ENCODE measurements at regions not wholly inside any gene's neighbourhood (a gene's known extent, or its start where the extent isn't known, plus 50 kb on each side); places are given as distances from the start of the nearest gene placed in this dataset.

DNA sequence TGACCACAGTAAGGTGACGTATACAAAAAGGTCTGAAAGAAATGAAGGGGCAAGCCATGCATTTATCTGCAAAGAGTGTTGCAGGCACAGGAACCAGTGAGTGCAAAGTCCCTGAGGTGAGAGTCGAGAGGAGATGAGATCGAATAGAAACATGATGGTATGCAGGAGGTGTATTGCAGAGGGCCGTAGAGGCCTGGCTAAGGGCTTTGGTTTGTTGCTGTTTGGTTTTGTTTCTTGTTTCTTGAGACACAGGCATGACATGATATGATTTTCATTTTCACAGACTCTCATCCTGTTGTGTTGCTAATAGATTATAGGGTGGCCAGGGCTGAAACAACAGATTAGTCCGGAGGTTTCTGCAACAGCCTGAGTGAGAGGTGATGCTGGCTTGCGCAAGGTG, 80.4 kb downstream of the HSPH1 start:
- DNase-seq, result no peak

- peak; percentile 18 for DNase-seq
These were observed 86.9 kb downstream of the HSPH1 start for GRCh38 chr13:31074756-31075155.

GRCh38 chr13:31073859-31074718, 87.6 kb downstream of the HSPH1 start:
- DNase-seq, result peak; percentile 82

DNA sequence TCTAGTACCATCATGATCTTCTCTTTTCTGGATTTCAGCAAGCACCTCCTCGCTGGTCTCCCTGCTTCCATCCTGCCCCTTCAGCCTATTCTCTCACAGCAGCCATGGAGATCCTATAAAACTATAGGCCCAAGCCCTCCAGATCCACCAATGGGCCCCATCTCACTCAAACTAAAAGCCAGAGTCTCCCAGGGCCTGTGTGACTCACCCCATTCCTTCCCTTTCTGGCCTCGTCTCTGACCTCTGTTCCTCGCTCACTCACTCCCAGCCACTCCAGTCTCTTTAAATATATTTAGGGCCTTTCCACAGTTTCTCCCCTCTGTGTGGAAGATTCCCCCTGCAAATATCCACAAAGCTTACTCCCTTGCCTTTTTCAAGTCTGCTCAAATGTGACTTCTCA, 89.7 kb downstream of the HSPH1 start:
- DNase-seq, result no peak

DNA sequence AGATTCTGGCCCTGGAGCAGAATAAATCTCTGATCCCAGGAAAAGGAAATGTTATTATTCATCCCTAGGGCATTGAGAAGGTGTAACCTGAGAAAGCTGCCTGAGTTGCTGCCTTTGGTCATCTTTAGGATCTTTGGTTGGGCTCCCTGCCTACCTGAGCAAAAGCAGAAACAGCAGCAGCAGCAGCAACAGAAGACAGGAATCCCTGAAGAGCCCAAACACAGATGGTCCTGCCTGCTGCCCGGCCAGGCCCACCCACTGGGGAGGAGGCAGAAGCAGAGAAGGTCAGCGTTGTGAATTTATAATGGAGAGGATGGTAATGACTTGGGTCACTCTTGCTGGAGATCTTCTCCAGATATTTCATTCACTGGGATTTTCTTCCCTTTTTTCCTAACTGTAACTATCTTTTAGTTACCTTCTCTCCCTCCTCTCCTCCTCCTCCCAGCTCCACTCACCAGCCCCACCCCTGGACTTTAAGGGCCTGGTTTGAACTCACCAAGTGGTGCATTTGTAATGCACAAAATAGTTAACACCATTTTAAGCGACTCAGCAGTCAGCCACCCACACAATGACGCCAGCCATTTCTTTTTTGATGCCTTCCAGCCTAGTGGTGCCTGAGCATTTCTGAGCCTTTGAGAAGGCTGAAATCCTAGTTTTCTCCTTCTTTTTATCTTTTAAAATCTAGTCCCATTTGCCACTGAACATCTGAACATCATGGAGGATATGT, 91.7 kb downstream of the HSPH1 start:
- no peak for DNase-seq

GRCh38 chr13:31068119-31068423, 93.6 kb downstream of the HSPH1 start:
- DNase-seq, result no peak

DNA sequence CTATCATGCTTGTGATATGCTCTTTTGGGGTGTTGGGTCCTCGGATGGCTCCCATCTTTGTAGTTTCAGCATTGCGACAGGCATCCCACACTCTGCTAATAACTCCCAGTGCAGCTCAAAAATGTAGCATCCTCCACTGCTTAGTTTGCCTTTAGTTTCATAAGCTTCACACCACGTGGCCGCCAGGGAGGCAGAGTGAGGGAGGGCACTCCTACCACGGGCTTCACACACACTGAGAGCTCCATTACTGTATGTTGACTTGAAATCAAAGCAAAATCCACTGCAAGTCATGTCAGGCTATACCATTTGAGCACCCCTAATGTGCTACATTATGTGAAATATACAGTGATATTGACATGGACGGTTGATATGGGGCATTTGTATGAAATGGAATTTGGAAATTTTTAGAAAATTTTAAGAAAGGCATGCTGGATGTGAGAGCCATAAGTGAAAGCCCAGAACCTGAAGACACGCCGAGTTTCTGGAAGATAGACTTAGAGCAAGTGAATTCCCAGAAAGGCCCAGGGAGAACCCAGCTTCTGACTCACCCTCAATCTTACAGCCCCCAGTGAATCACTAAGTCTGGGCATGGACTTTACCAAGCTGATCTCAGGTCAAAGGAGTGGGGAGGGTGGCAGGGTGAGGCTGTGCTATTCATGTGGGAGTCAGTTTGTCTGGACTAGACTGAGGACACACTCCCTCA, 94.1 kb downstream of the HSPH1 start:
- no peak for DNase-seq

GRCh38 chr13:31064636-31065035, 97.1 kb downstream of the HSPH1 start:
- no peak for DNase-seq

DNA sequence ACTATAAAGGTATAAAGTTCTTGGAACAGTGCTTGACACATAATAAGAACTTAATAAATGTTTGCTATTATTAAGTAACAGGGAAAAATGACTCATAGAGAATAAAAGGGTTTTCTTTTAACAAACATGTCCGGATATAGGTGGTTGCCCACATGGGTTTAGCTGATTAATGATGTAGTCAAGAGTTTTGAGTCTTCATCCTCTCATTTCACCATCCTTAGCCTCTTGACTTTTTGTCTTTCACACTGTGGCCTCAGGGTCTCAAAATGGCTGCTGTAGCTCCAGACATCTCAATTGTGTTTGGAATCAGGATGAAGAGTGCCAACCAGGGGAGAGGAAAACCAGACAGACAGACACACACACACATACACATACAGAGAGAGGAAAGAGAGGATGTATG, 97.9 kb downstream of the HSPH1 start:
- peak; percentile 57 for DNase-seq

- DNase-seq, result no peak
These were observed 101.0 kb downstream of the HSPH1 start for GRCh38 chr13:31060655-31061054.

DNA sequence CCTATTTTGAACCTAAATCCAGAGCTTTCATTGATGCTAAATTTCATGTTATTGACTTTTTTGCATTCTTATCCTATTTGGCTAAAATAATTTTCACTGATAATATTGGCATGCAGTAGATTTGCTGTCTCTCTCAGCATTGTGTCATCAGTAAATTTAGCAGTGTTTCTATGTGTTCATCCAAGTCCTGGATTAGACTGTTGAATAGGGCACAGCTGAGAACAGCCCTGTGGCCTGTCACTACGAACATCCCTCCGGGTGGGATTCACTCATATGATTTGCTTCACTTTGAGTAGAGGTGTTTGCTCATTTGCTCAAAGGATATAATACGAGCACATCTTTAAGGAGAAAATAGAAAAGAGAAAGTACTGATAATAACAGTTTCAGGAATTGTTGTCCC, 101.5 kb downstream of the HSPH1 start:
- DNase-seq, result no peak

DNA sequence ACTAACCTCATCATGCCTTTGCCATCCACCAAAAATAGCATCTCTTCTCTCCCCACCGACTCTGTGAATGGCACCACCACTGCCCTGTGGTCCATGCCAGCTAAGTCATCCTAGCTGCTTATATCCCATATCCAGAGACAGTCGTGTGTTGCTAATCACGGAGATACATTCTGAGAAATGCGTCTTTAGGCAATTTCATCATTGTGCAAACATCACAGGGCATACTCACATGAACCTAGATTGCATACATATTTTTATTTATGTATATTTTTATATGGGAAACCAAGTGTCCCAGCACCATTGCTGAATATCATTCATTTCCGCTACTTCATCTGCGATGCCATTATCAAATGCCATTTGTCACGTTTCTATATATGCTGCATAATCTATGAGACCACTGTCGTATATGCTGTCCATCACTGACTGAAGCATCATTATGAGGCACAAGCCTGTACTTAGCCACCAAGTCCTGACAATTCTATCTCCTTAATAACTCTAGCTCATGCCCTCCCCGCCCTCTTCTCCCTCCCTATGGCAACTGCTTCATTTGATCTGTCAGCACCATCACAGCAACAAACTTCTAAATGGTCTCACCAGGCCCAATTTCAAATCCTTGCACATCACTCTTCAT, 104.2 kb downstream of the HSPH1 start:
- DNase-seq, result no peak

- peak; percentile 64 for DNase-seq
These were observed 104.9 kb downstream of the HSPH1 start for GRCh38 chr13:31056644-31057271.

DNA sequence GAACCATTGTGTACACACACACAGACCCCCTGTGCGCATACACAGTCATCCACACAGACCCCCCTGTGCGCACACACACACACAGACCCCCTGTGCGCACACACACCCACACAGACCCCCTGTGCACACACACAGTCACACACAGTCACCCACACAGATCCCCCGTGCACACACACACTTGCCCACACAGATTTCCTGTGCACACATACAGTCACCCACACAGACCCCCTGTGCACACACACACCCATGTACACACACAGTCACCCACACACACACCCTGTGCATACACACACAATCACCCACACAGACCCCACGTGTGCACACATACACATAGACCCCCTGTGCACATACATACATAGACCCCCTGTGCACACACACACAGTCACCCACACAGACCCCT, 106.1 kb downstream of the HSPH1 start:
- no peak for DNase-seq

DNA sequence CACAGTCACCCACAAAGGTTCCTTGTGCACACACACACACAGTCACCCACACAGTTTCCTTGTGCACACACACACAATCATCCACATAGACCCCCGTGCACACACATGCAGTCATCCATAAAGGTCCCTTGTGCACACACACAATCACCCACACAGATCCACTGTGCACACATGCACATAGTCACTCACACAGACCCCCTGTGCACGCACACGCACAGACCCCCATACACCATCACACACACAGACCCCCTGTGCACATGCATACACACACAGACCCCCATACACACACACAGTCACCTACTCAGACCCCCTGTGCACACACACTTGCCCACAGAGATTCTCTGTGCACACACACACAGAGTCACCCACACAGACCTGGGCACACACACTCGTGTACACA, 107.1 kb downstream of the HSPH1 start:
- DNase-seq, result no peak

GRCh38 chr13:31053896-31054295, 107.8 kb downstream of the HSPH1 start:
- DNase-seq, result no peak

GRCh38 chr13:31053091-31053490, 108.6 kb downstream of the HSPH1 start:
- DNase-seq, result no peak

- DNase-seq, result no peak
These were observed 109.2 kb downstream of the HSPH1 start for GRCh38 chr13:31052478-31052877.

- no peak for DNase-seq
These were observed 109.7 kb downstream of the HSPH1 start for GRCh38 chr13:31051999-31052398.

DNA sequence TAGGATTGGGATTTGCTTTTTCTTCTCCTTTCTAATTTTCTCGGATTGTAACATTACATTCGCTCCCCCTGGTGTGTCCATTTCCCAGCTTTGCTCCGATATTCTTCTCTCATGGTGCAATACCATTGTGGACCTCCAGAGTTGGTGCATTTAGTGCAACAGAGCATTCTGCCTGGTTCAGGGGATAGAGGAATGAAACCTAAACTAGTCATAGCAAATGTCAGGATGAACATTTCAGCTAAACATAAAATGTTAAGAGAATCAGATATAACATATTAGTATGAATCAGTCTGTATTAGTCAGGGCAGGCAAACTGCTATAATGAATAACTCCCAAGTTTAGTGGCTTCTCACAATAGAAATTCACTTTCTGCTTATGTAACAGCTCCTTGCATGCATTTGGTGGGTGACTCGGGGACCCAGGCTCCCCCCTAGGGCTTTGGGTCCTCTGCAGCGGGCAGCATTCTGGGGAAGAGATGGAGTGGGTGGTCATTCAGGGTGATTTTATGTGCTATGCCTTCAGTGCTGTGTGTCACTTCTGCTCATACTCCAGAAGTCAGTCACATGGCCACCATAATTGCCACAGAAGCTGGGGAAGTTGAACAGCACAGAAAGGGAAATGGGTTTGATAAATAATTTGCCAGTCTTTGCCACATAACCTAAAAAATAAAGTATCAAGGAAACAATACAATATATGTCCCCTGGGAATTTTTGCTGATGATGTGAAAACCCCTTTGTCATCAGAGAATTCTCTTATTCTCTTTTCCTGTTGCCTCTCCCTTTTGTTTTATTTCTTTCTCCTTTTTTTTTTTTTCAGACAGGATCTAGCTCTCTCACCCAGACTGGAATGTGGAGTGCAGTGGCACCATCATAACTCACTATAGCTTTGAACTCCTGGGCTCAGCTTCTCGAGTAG, 111.0 kb downstream of the HSPH1 start:
- peak; percentile 42 for DNase-seq

DNA sequence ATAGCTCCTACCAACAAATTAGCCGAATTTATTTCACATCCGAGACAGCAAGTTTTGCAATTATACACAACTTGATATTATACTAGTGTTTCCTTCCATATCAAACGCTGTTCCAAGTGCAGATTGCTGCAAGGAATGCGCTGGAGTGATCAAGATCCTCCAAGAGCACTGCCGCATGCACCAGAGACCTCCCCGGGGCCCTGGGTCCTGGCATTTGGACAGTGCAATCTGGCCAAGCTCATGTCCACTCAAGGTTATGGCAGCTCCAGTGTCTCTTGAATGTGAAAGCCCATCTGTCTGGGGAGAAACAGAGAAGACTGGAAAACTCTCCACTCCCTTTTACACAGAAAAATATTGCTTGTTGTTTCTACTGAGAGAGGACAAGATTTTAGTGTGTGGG, 111.9 kb downstream of the HSPH1 start:
- no peak for DNase-seq

DNA sequence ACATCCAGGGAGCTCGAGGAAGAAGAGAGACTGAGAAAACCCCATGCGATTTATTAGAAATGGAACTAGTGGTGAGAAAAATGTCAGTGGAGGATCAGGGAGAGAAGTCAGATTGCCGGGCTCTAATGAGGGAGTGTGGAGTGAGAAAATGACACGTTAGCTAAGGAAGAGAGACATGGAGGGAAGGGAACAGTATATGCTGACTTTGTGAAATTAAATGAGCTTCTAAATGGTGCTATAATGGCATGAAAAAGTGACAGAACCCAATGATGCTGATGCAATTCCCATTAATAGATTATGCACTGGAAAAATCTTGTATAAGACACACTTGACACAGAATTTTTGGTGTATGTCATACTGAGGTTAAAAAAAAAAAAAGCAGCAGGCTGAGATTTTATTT, 112.6 kb downstream of the HSPH1 start:
- DNase-seq, result no peak
